ENCODE measurements at regions not wholly inside any gene's neighbourhood (a gene's known extent, or its start where the extent isn't known, plus 50 kb on each side); places are given as distances from the start of the nearest gene placed in this dataset.

DNA sequence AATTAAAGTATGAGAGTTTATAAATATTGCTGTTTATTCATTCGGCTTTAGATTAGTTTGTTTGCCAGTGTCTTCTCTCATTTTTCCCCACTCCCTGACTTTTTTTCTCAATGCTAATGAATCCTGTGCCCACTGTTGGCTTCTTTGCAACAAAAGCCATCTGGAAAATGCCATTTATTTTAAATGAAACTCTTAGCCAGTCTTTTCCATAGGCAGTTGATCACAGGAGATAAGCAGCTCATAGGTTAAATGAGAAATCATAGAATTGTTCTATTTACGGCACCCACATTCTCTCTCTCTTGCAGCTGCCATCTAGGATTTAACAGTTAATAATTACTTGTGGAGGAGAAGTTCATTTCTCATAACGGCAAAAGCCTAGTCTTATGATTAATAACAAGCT is 249.3 kb upstream of the POM121L12 start:
- H3K27me3 Mint-ChIP-seq (ENCODE audit: insufficient read depth, unreplicated experiment), result no peaks in the 10 kb centered on the region

DNA sequence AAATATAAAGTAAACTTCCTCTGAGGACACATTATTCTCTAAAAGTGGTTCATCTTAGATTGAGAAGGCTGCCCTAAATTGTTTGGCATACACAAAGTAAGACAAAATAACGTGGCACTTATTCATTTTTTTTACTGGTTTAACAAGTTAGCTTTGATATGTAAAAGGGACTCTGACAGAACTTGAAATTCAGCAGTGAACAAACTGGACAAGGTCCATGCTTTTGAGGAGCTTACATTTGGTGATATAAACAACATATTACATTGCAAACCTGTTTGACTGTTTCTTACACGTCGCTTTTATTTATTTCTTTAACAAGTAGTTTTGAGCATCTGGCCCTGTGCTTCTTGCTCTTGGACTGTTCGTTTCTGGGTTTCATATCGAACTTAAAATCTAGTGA is 253.1 kb upstream of the POM121L12 start:
- H3K4me1 ChIP-seq, result no peaks in the 10 kb centered on the region
- no peak overlapping the region for H3K4me3 ChIP-seq (ENCODE audit: low read depth, low read length)
- ChIA-PET POLR2A (no interaction called here), CTCF (no interaction called here)
- Mint-ChIP-seq H3K27me3 (ENCODE audit: insufficient read depth, unreplicated experiment) (no peaks in the 10 kb centered on the region), H3K9me3 (ENCODE audit: unreplicated experiment) (peaks cover 14% of the 10 kb centered on the region), H3K36me3 (ENCODE audit: insufficient read depth, unreplicated experiment) (no peaks in the 10 kb centered on the region), H3K4me1 (ENCODE audit: low read depth, unreplicated experiment) (no peaks in the 10 kb centered on the region), H3K27ac (ENCODE audit: unreplicated experiment) (no peak overlapping the region), H3K4me3 (ENCODE audit: unreplicated experiment) (no peak overlapping the region)
- intact Hi-C loops (cut with micrococcal nuclease; ENCODE audit: unreplicated experiment), result no loop called here
- H3K27me3 ChIP-seq (replicated peaks; ENCODE audit: control insufficient read depth, insufficient read depth, low read length), result no peaks in the 10 kb centered on the region
- no peak for DNase-seq
- peaks cover 14% of the 10 kb centered on the region; the same call in 1 of the 2 replicates for H3K9me3 ChIP-seq
- H3K36me3 ChIP-seq (ENCODE audit: control insufficient read depth, insufficient read depth, low read length), result no peaks in the 10 kb centered on the region
- TF ChIP-seq, protein P1, sequence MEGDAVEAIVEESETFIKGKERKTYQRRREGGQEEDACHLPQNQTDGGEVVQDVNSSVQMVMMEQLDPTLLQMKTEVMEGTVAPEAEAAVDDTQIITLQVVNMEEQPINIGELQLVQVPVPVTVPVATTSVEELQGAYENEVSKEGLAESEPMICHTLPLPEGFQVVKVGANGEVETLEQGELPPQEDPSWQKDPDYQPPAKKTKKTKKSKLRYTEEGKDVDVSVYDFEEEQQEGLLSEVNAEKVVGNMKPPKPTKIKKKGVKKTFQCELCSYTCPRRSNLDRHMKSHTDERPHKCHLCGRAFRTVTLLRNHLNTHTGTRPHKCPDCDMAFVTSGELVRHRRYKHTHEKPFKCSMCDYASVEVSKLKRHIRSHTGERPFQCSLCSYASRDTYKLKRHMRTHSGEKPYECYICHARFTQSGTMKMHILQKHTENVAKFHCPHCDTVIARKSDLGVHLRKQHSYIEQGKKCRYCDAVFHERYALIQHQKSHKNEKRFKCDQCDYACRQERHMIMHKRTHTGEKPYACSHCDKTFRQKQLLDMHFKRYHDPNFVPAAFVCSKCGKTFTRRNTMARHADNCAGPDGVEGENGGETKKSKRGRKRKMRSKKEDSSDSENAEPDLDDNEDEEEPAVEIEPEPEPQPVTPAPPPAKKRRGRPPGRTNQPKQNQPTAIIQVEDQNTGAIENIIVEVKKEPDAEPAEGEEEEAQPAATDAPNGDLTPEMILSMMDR (IDR thresholded peaks at IDR 0.05; ENCODE audit: insufficient read depth in 1 of 2, low read depth in 1 of 2, low read length in 1 of 2, severe bottlenecking in 1 of 2, unreplicated experiment in 1 of 2), result no peak
- BruUV-seq (replicated peaks), result no TSS peak

More for the DNA sequence above, 249.3 kb upstream of the POM121L12 start:
- H3K9me3 Mint-ChIP-seq (ENCODE audit: unreplicated experiment), result no peaks in the 10 kb centered on the region
- no peak overlapping the region for H3K27ac Mint-ChIP-seq (ENCODE audit: unreplicated experiment)
- Histone ChIP-seq H3K4me1 (no peaks in the 10 kb centered on the region), H3K4me3 (ENCODE audit: low read depth, low read length) (no peak overlapping the region), H3K27me3 (replicated peaks; ENCODE audit: control insufficient read depth, insufficient read depth, low read length) (no peaks in the 10 kb centered on the region), H3K9me3 (no peaks in the 10 kb centered on the region), H3K36me3 (ENCODE audit: control insufficient read depth, insufficient read depth, low read length) (no peaks in the 10 kb centered on the region)
- DNase-seq, result no peak
- CTCF ChIA-PET, result no interaction called here
- H3K4me3 Mint-ChIP-seq (ENCODE audit: unreplicated experiment), result no peak overlapping the region
- POLR2A ChIA-PET, result no interaction called here
- TF ChIP-seq, protein P1 (IDR thresholded peaks at IDR 0.05; ENCODE audit: insufficient read depth in 1 of 2, low read depth in 1 of 2, low read length in 1 of 2, severe bottlenecking in 1 of 2, unreplicated experiment in 1 of 2), result no peak
- no peaks in the 10 kb centered on the region for H3K4me1 Mint-ChIP-seq (ENCODE audit: low read depth, unreplicated experiment)
- H3K36me3 Mint-ChIP-seq (ENCODE audit: insufficient read depth, unreplicated experiment), result no peaks in the 10 kb centered on the region
- no TSS peak for BruUV-seq (replicated peaks)
- intact Hi-C loops (cut with micrococcal nuclease; ENCODE audit: unreplicated experiment), result no loop called here

DNA sequence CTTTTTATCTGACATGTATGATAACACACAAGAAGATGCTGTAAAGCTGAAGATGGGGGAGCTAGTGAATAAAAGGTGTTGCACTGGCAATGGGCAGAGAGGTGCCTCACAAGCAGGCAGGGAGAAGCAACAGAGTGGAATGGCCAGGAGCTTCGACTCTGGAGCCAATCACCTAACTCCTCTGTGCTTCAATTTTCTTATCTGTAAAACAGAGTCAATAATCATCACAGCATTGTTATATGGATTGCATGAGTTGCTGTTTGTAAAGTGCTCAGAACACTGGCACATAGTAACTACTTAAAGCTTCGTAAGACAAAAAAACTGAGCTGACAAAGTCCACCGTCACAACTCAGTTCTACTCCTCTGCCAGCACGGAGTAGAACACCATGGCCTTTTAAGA is 254.2 kb upstream of the POM121L12 start:
- H3K9me3 ChIP-seq, result peaks cover 14% of the 10 kb centered on the region; the same call in 1 of the 2 replicates
- ChIA-PET POLR2A (no interaction called here), CTCF (no interaction called here)
- TF ChIP-seq, protein P1 (IDR thresholded peaks at IDR 0.05; ENCODE audit: insufficient read depth in 1 of 2, low read depth in 1 of 2, low read length in 1 of 2, severe bottlenecking in 1 of 2, unreplicated experiment in 1 of 2), result no peak
- H3K4me3 ChIP-seq (ENCODE audit: low read depth, low read length), result no peak overlapping the region
- H3K36me3 ChIP-seq (ENCODE audit: control insufficient read depth, insufficient read depth, low read length), result no peaks in the 10 kb centered on the region
- no peak overlapping the region for H3K4me3 Mint-ChIP-seq (ENCODE audit: unreplicated experiment)
- H3K9me3 Mint-ChIP-seq (ENCODE audit: unreplicated experiment), result peaks cover 18% of the 10 kb centered on the region
- no peaks in the 10 kb centered on the region for H3K4me1 ChIP-seq
- H3K36me3 Mint-ChIP-seq (ENCODE audit: insufficient read depth, unreplicated experiment), result no peaks in the 10 kb centered on the region
- intact Hi-C loops (cut with micrococcal nuclease; ENCODE audit: unreplicated experiment), result no loop called here
- no peaks in the 10 kb centered on the region for H3K27me3 ChIP-seq (replicated peaks; ENCODE audit: control insufficient read depth, insufficient read depth, low read length)
- no peaks in the 10 kb centered on the region for H3K4me1 Mint-ChIP-seq (ENCODE audit: low read depth, unreplicated experiment)
- no peak for DNase-seq
- no peaks in the 10 kb centered on the region for H3K27me3 Mint-ChIP-seq (ENCODE audit: insufficient read depth, unreplicated experiment)
- no TSS peak for BruUV-seq (replicated peaks)
- H3K27ac Mint-ChIP-seq (ENCODE audit: unreplicated experiment), result no peak overlapping the region

Data from Caco-2 (cell line).